GM19025 (cell line): ENCODE measurements at regions not wholly inside any gene's neighbourhood (a gene's known extent, or its start where the extent isn't known, plus 50 kb on each side); places are given as distances from the start of the nearest gene placed in this dataset.
"Not testable (repeated sequence)": the region's sequence is repeated elsewhere in the genome, so short reads cannot be mapped to it uniquely, and the experiment has no call there.

Experiments
- ATAC-seq: cut with Tn5 transposase; IDR thresholded peaks from one replicate; pipeline ENCODE4 v1.9.1; 2021; ENCODE audit warnings: mild to moderate bottlenecking, low read depth, moderate library complexity; ENCODE audit not compliant: unreplicated experiment

- ATAC-seq, result no peak
Measured at GRCh38 chr6:141415896-141416295, 716.8 kb upstream of the GJE1 start.

- ATAC-seq, result no peak
Measured at GRCh38 chr6:141413196-141413595, 719.5 kb upstream of the GJE1 start.

DNA sequence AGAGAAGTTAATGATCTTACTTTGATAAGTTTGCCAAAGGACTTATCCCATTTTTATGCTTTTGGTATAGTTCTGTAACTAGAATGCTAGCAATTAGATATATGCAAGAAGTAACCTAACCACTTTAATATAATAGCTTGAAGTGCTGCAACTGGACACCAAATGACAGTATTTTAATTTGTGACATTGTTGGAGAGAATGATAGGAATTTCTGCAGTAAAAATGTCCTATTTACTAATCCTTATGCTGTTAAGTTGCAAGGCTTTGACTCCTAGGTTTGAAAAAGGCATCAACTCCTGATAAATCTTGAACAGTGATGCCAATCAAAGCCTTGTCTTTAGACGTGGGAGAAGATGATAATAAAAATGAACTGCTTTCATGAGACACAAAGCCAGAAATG lies 726.0 kb upstream of the GJE1 start:
- ATAC-seq, result no peak

GRCh38 chr6:141403827-141404226 lies 728.9 kb upstream of the GJE1 start:
- ATAC-seq, result no peak

DNA sequence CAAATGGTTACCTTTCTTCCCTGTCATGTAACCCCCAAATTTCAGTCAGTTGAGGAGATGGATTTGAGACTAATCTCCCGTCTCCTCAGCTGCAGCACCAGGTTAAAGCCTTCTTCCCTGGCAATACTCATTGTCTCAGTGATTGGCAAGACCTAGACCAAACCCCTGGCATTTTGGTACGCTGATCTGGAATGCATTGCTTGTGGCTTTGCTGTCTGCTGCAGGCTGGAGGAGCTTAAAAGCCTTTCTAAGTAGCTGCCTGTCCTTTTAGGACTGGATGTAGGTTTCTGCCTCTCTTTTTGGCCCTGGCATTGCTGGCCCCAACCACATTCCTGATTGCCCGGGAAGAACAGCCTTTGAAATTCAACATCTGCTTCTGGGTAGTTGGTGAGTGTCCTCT lies 729.6 kb upstream of the GJE1 start:
- ATAC-seq, result no peak

DNA sequence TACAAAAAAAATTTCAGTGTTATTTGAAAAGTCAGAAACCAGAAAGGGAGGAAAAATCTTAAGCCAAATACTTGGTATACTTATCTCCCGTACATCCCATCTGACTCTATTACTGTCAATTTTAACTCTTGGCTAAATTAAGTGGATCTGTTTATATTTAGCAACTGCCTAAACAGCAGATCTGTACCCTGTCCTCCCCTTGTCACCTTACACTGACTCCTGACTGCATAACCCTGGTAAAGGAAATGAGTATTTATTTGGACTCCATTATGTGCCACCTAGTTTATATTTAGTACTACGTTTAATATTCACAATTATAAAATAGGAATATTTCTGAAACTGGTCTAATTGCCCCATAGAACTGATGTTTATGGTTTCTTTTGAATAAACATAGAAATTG lies 730.2 kb upstream of the GJE1 start:
- ATAC-seq, result no peak

- ATAC-seq, result no peak
Measured at GRCh38 chr6:141401851-141402250, 730.9 kb upstream of the GJE1 start.

GRCh38 chr6:141401168-141401567 lies 731.6 kb upstream of the GJE1 start:
- no peak for ATAC-seq

- no peak for ATAC-seq
Measured at GRCh38 chr6:141398949-141399348, 733.8 kb upstream of the GJE1 start.

- no peak for ATAC-seq
Measured at GRCh38 chr6:141395443-141396008, 737.2 kb upstream of the GJE1 start.

DNA sequence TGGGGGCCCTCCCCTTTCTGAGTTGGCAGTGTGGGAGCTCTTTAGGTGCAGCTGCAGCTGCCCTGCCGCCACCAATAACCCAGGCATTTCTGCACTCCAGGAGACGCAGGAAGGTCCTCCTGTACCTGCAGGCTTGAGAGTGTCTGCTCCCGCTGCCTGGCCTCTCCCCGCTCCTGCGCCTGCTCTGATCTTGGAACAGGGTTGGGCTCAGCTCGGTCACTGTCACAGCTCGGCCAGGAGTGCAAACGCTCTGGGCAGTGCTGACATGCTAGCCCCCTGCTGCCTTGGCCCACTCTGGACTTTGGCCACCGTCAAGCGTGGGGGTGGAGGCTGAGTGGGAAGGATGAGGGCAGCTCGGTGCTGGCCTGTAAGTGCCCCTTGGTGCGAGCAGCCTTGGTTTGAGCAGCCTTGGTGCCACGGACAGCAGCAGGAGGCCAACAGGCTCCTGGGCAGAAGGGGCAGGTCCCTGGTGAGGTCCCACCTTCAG lies 738.1 kb upstream of the GJE1 start:
- no peak for ATAC-seq

DNA sequence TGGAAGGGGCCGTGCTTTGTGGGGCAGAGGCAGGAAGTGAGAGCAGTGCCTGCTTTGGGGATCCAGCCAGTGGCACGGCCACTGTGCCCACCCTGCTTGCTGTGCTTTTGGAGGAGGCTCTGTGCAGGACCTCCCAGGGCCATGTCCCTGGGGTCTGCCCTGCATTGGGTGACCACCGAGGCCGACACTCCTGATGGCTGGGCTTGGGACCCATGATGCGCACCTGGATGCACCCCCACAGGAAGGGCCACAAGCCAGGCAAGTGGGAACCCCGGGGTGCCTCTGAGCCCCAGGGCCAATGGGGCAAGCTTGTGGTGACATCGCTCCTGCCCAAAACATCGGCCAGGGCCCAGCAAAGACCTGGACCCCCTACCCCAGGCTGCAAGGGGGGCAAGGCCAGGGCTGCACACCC lies 738.6 kb upstream of the GJE1 start:
- no peak for ATAC-seq

GRCh38 chr6:141393405-141394124 lies 739.2 kb upstream of the GJE1 start:
- no peak for ATAC-seq

DNA sequence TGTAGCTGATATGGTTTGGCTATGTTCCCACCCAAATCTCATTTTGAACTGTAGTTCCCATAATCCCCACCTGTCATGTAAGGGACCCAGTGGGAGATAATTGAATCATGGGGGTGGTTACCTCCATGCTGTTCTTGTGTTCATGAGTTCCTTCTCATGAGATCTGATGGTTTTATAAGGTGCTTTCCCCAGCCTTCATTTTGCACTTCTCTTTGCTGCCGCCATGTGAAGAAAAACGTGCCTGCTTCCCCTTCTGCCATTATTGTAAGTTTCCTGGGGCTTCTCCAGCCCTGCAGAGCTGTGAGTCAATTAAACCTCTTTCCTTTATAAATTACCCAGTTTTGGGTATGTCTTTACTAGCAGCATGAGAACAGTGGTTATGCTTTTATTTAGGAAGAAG lies 741.6 kb upstream of the GJE1 start:
- not testable (repeated sequence) for ATAC-seq

- ATAC-seq, result no peak
Measured at GRCh38 chr6:141388666-141389065, 744.1 kb upstream of the GJE1 start.

DNA sequence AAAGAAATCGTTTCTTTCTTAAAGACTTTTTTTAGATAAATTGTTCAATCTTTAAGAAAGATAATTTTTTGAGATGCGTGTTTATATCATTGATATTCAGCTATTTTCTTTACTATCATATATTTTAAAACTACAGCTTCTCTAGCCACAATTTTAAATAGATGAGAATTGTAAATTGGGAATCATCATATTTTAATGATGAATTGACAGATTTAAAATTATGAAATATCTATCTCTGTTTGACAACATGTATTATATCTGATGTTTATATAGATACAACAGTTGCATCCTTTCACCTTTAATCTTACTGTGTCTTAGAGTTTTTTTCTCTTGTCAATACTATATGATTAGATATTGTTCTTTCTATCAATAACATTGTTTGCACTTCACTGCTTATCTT lies 762.3 kb upstream of the GJE1 start:
- ATAC-seq, result no peak

DNA sequence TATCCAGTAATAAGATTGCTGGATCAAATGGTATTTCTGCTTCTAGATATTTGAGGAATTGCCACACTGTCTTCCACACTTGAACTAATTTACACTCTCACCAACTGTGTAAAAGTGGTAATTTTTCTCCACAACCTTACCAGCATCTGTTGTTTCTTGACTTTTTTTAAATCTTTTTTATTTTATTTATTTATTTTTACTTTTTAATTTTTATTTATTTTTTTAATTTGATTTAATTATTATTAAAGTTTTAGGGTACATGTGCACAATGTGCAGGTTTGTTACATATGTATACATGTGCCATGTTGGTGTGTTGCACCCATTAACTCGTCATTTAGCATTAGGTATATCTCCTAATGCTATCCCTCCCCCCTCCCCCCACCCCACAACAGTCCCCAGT lies 765.9 kb upstream of the GJE1 start:
- not testable (repeated sequence) for ATAC-seq

DNA sequence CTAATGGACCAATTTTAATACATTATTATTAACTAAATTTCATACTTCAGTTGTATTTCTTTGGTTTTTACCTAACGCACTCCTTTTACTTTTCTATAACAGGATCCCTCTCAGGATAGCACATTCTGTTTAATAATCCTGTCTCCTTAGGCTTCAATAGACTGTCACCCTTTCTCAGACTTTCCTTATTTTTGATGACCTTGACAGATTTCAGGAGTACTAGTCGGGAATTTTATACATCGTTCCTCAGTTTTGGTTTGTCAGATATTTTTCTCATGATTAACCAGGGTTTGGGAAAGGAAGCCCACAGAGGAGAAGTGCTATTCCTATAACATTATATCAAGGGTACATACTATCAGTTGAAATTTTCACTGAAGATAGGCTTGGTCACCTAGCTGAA lies 768.0 kb upstream of the GJE1 start:
- ATAC-seq, result no peak

GRCh38 chr6:141364232-141364631 lies 768.5 kb upstream of the GJE1 start:
- ATAC-seq, result no peak

DNA sequence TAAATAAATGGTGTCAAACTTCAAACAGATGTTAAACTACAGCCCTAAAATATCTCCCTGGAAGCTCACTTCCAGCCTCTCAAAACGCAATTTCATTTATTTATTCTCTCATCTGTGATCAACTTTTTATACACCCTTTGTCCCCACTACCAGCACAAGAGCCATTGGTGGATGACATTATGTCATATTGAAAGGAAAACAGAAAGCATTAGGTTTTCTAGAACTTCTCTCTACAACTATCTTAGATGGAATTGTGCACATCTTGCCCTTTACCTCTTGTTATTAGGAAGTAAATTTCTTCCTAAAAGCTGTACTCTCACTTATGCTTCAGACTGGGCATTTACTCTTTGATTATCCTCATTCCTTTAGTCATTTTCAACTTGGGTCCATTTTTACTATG lies 771.2 kb upstream of the GJE1 start:
- no peak for ATAC-seq

- no peak for ATAC-seq
Measured at GRCh38 chr6:141359953-141360352, 772.8 kb upstream of the GJE1 start.

DNA sequence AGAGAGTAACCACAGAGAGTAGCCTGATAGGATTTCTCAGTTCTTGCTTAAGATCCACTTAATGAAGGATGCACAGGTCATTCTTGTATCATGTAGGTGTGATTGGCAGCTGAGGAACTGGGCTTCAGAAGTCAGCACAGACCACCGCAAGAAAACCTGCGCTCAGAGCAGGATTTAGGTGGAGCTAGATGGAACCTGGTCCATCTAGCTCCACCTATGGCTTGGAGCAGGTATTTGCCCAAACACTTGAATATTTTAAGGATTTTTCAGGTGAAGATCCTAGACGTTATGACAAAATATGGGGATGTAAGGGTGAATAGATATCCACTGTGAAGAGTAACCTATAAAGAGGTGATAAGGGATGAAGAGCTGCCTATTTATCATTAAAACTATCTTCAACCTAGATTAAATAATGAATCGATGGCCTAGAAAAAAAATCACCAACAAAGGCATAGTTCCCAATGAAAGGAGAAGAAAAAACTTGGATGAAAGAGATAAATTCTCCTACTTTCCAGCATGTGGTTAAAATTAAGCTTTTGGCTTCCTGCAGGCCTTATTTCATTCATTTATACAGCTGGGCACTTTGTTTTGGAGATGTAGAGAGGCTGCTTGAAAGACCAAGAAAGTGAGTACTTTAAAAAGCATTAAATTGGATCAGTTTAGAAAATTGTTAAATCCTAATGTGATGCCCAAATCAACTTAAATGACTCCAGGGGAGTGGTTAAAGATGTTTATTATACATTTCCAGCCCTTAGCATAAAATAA lies 778.4 kb upstream of the GJE1 start:
- no peak for ATAC-seq
